Heart right ventricle (tissue), 16 donors: ENCODE measurements at regions not wholly inside any gene's neighbourhood (a gene's known extent, or its start where the extent isn't known, plus 50 kb on each side); places are given as distances from the start of the nearest gene placed in this dataset.

Source experiments
- ATAC-seq, 8 donors: fragments of 200-7000 bp; cut with Tn5 transposase; one replicate each; pipeline ENCODE4 v1.9.1; 2020; ENCODE audit warnings: mild to moderate bottlenecking in 8 of 8, moderate library complexity in 8 of 8, moderate number of reproducible peaks in 1 of 8
- DNase-seq, 2 donors: peaks; one replicate each; pipeline ENCODE4 v3.0.0-alpha.2; 2020
- H3K27ac ChIP-seq, 10 donors: fragments of 200-600 bp; sonication (generic) in 2 of 10; one replicate each; pipeline versions ENCODE4 v1.5.0 to v1.8.0; 2020 to 2022; ENCODE audit warnings: mild to moderate bottlenecking in 3 of 10
- H3K27me3 ChIP-seq, 7 donors: fragments of 200-600 bp; one replicate each; pipeline ENCODE4 v1.8.0; 2021 to 2022; ENCODE audit warnings: mild to moderate bottlenecking in 2 of 7
- H3K36me3 ChIP-seq, 9 donors: fragments of 200-600 bp; sonication (generic) in 1 of 9; one replicate each; pipeline versions ENCODE4 v1.5.0 to v1.8.0; 2020 to 2022; ENCODE audit warnings: mild to moderate bottlenecking in 2 of 9
- H3K4me1 ChIP-seq, 9 donors: fragments of 200-600 bp; sonication (generic) in 1 of 9; one replicate each; pipeline versions ENCODE4 v1.5.0 to v1.8.0; 2020 to 2022; ENCODE audit warnings: mild to moderate bottlenecking in 4 of 9
- H3K4me3 ChIP-seq, 10 donors: fragments of 200-600 bp; sonication (generic) in 2 of 10; one replicate each; pipeline versions ENCODE4 v1.5.0 to v1.8.0; 2020 to 2022; ENCODE audit warnings: mild to moderate bottlenecking in 7 of 10, moderate library complexity in 2 of 10
- H3K9me3 ChIP-seq, 11 donors: fragments of 200-600 bp in 10 of 11; sonication (generic) in 2 of 11; one replicate each; pipeline versions ENCODE4 v1.5.0 to v1.8.0; 2013 to 2022; ENCODE audit warnings: mild to moderate bottlenecking in 2 of 11, control low read depth in 1 of 11, moderate library complexity in 1 of 11
- WGBS, 2 donors: extraction: QIAGEN DNeasy Blood & Tissue Kit; methylation state at CpG; one replicate each; pipeline ENCODE4 v1.1.7; 2013; ENCODE audit warnings: inconsistent platforms in 1 of 2; 5-methylcytosine and 5-hydroxymethylcytosine counted together
- intact Hi-C, 10 donors: fragments of 100-400 bp; cut with DNase I; formaldehyde crosslinking; loops; one replicate each; pipeline versions ENCODE4 v1.11.1 to v1.14.2; 2022
- TF ChIP-seq, protein P1 (sequence below), 9 donors: fragments of 200-600 bp; sonication (generic) in 2 of 9; IDR thresholded peaks; one replicate each; pipeline versions ENCODE4 v1.5.0 to v1.8.0; 2021 to 2022; ENCODE audit warnings: antibody characterized with exemption in 9 of 9, mild to moderate bottlenecking in 5 of 9, moderate library complexity in 1 of 9
- donor health status: Arrhythmogenic right ventricular cardiomyopathy.
- donor health status: ischemic (EF 13 %, LVEDD 7.1; RV severe dilation, severe dysfunction).
- donor health status: healthy with polysubstance abuse.
- donor health status: DM: no; HTN: yes; CAD: no.
- donor health status: DM: no; HTN: no; CAD: no.
- donor health status: ischemic (EF 25% LVEDD 6.9; RV normal size, moderate dysfunction).
- donor health status: ischemic (EF 25% LVEDD 5.7; RV mildly dilated, moderate dysfunction).
- donor health status: healthy.
- donor health status: DM: yes; HTN: yes; CAD: no.
- donor health status: Ischemic cardiomyopathy.
- donor health status: ischemic (EF 35%, LVEDD 5.7; RV mildly dilated, moderate dysfunction).
- donor health status: nonischemic (EF 11% LVEDD 7.7; RV severe dilation, severe dysfunction).
- donor health status: DM: yes; HTN: yes; CAD: no.
- donor health status: PGD.
- donor health status: ischemic (EF 29% LVEDD 5.4; RV normal size, mild dysfunction).
- donor health status: nonischemic (EF 23%, LVEDD 6.1; RV moderate dilation, normal function).

DNA sequence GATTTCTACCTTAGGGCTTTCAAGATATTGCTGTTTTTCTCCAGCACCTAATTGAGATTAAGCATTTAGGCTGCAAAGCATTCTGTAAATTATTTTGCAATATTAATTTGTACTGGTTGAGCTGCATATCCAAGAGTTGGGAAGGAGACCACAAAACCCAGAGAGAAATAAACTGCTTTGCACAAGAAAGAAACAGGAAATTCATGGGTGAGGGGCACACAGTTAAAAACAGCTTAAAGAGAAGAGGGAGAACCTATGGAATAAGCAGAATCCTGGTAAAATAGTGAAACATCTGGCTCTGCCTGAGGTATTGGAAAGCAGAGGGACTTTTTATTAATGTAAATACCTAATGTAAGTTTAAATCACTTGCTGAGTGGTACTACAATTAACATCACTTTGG lies 243.0 kb downstream of the TMEM167A start:
- Histone ChIP-seq H3K4me1 (no peaks in the 10 kb centered on the region), H3K27ac (no peak overlapping the region), H3K4me3 (no peak overlapping the region), H3K27me3 (no peaks in the 10 kb centered on the region), H3K9me3 (peaks cover 0 to 11% (median 0%) of the 10 kb centered on the region in 11 donors), H3K36me3 (no peaks in the 10 kb centered on the region)
- TF ChIP-seq, protein P1, sequence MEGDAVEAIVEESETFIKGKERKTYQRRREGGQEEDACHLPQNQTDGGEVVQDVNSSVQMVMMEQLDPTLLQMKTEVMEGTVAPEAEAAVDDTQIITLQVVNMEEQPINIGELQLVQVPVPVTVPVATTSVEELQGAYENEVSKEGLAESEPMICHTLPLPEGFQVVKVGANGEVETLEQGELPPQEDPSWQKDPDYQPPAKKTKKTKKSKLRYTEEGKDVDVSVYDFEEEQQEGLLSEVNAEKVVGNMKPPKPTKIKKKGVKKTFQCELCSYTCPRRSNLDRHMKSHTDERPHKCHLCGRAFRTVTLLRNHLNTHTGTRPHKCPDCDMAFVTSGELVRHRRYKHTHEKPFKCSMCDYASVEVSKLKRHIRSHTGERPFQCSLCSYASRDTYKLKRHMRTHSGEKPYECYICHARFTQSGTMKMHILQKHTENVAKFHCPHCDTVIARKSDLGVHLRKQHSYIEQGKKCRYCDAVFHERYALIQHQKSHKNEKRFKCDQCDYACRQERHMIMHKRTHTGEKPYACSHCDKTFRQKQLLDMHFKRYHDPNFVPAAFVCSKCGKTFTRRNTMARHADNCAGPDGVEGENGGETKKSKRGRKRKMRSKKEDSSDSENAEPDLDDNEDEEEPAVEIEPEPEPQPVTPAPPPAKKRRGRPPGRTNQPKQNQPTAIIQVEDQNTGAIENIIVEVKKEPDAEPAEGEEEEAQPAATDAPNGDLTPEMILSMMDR (IDR thresholded peaks at IDR 0.05), result no peak
- intact Hi-C loops, result no loop called here
- DNase-seq (no peak), ATAC-seq (no peak)

DNA sequence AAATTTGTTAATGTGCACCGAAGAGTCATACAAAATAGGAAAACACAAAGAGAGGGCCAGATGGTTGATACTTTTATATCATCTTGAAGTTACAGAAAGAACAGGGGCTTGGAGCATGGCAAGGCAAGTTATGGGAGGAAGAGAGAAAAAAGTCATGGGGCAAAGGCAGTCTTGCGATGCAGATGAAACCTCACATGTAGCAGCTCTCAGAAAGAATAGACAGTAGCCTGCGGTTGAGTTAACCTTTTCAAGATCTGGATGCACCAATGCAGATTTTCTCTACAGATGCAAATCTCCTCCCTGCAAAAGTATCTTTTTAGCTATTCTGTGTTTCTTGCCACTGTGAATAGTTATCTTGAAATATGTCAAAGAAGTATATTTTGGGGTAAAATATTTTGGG lies 243.9 kb downstream of the TMEM167A start:
- no peaks in the 10 kb centered on the region for H3K27me3 ChIP-seq
- no peak overlapping the region for H3K4me3 ChIP-seq
- DNase-seq (no peak), ATAC-seq (no peak)
- TF ChIP-seq, protein P1 (IDR thresholded peaks at IDR 0.05), result no peak
- WGBS, 2 donors, result 89 to 92% methylated on average over 3 of the region's 3 CpGs
- no peaks in the 10 kb centered on the region for H3K36me3 ChIP-seq
- H3K9me3 ChIP-seq, result peaks cover 0 to 11% (median 0%) of the 10 kb centered on the region in 11 donors
- intact Hi-C loops, result no loop called here
- no peaks in the 10 kb centered on the region for H3K4me1 ChIP-seq
- no peak overlapping the region for H3K27ac ChIP-seq

DNA sequence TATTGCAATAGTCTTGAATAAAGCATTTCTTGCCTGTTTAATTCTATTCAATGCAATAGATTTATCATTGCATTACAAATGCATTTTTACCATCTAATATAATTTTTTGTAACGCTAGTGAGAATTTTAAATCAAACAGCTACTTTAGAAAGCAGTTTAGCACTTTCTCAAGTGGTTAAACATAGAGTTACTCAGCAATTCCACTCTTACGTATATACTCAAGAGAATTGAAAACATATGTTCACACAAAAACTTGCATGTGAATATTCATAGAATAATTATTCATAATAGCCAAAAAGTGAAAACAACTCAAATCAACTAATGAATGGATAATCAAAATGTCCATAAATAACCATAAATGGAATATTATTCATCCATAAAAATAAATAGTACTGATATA lies 244.7 kb downstream of the TMEM167A start:
- intact Hi-C loops, result no loop called here
- Histone ChIP-seq H3K36me3 (no peaks in the 10 kb centered on the region), H3K27me3 (no peaks in the 10 kb centered on the region), H3K4me1 (no peaks in the 10 kb centered on the region), H3K4me3 (no peak overlapping the region), H3K9me3 (peaks cover 0 to 11% (median 0%) of the 10 kb centered on the region in 11 donors), H3K27ac (no peak overlapping the region)
- 80 to 85% methylated on average over 2 of the region's 2 CpGs for WGBS, 2 donors
- no peak for ATAC-seq
- TF ChIP-seq, protein P1 (IDR thresholded peaks at IDR 0.05), result no peak
- DNase-seq, result no peak

DNA sequence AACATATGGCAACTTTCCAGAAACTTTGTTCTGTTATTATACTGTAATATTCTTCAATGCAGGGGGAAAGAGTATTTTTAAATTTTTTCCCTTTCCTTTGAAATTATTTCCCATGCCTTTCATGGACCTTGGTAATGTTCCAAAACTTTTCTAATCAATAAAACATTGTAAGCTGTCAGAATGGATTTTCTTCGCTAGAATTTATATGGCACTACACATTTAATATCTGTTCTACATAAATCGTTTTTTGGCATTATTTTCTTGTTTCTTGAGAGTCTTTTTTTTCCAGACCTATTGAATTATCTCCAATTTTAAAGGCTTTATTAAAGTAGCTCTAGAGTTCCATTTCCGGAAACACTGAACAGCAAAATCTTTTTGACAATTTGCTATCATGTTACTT lies 249.0 kb downstream of the TMEM167A start:
- Histone ChIP-seq H3K36me3 (no peaks in the 10 kb centered on the region), H3K9me3 (no peaks in the 10 kb centered on the region), H3K4me3 (no peak overlapping the region), H3K27ac (no peak overlapping the region), H3K27me3 (no peaks in the 10 kb centered on the region), H3K4me1 (no peaks in the 10 kb centered on the region)
- WGBS, 2 donors, result 61 to 74% methylated on average over 3 of the region's 3 CpGs
- TF ChIP-seq, protein P1 (IDR thresholded peaks at IDR 0.05), result no peak
- no peak for DNase-seq
- no peak for ATAC-seq
- intact Hi-C loops, result no loop called here

DNA sequence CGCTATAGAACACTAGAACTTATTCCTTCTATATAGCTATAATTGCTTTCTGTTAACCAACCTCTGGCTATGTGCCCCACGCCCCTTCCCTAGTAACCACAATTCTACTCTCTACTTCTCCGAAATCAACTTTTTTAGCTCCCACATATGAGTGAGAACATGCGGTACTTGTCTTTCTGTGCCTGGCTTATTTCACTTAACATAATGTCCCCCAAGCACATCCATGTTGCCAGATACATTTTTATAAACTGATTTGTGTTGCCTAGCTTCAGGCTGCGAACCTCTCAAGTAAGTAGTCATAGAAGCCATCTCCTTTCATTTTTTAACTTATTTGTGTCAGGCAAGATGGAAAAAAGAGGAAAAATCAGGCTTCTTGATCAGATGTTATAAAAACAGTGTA lies 249.5 kb downstream of the TMEM167A start:
- ATAC-seq (peak in 1 of 8 donors; percentile 44), DNase-seq (no peak)
- Histone ChIP-seq H3K9me3 (no peaks in the 10 kb centered on the region), H3K27me3 (no peaks in the 10 kb centered on the region), H3K4me3 (no peak overlapping the region), H3K4me1 (no peaks in the 10 kb centered on the region), H3K36me3 (no peaks in the 10 kb centered on the region), H3K27ac (no peak overlapping the region)
- WGBS, 2 donors, result 66 to 69% methylated on average over 5 of the region's 5 CpGs
- intact Hi-C loops, result no loop called here
- TF ChIP-seq, protein P1 (IDR thresholded peaks at IDR 0.05), result no peak
